T-helper 1 cell treated with Interleukin-12 subunit alpha and Interleukin-12 subunit beta and Interleukin-4 antibody, amounts not matched to agents 30 ng/mL and 1 ng/mL, for 36 hours (primary cell): ENCODE measurements at regions not wholly inside any gene's neighbourhood (a gene's known extent, or its start where the extent isn't known, plus 50 kb on each side); places are given as distances from the start of the nearest gene placed in this dataset.

Experiments
- intact Hi-C: fragments of 100-400 bp; cut with micrococcal nuclease; formaldehyde crosslinking; loops from one replicate; pipeline ENCODE4 v1.15.1; 2024

GRCh38 chr6:119470893-119471542 lies 121.5 kb upstream of the MAN1A1 start:
- intact Hi-C loops = loop anchor here (1.0 to 2.0 kb wide), 2 partner anchors 12 to 20 kb away; no protein-coding TSS in a partner anchor

DNA sequence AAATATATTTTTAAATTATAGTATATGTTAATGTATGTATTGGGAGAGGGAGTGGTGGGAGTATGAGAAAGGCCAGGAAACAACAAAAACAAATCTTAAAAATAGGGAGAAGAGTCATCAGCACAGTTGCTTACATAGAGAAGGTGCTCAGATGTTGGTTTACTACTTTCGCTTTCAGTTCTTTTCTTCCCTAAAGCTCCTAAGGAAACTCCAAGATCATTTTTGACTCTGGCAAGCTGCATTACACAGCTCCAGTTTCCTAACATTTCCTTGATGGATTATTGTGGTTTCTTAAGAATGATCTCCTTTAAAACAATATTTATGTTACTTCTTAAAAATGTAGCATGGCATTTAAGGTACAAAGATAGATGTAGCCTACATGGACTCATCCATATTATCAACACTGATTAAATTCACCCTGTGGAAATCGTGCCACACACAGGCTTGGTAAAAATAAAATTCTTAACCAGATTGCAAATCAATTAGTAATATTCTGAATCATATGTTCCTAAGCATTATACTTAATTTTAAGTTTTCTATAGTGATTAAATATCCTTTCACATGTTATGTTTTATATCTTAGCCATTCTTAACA lies 118.0 kb upstream of the MAN1A1 start:
- intact Hi-C loops = loop anchor here (5.0 to 10.0 kb wide), 3 partner anchors 760 to 1867 kb away; partner anchors contain the start of genes GOPC and TBC1D32

DNA sequence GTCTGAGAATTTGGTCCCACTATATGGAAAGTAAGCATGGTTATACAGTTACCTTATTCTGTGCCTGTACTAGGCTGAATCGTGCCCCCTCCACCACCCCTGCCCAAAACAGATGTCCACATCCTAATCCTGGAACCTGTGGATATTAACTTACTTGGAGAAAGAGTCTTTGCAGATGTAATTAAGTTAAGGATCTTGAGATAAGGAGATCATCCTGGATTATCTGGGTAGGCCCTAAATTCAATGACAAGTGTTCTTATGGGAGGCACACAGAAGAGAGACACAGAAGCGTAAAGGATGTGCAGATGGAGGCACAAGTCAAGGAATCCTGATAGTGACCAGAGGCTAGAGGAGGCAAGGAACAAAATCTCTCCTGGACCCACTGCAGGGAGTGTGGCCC lies 116.7 kb upstream of the MAN1A1 start:
- intact Hi-C loops = loop anchor here (5.0 to 10.0 kb wide), 3 partner anchors 759 to 1869 kb away; partner anchors contain the start of genes GOPC and TBC1D32

DNA sequence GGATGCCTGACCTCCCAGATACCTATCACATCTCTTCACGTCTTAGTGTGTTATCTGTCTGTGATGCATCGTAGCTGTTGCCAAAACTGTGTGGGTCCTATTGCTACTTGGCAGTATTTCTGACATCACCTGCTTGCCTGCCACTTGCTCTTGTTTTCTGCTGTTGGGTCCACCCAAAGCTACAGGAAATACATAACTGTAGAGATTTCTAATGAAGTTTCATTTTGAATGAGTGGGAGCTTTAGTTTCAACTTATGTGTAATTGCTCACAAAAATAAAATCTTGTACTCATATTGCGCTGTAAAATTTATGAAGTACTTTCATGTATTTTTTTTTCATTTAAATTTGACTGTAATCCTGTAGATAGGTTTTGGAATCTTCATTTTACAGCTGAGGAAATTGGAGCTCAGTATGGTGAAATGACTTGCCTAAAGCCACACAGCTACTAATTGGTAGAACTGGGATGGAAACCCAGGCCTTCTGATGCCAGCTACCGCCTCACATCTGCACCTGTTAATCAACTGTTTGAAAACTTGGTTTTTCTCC lies 113.6 kb upstream of the MAN1A1 start:
- intact Hi-C loops = loop anchor here (1.0 to 10.0 kb wide), 7 partner anchors 17 to 1872 kb away; partner anchors contain the start of genes FAM184A, GOPC and TBC1D32

- intact Hi-C loops = loop anchor here (5.0 to 10.0 kb wide), 4 partner anchors 314 to 1874 kb away; partner anchors contain the start of genes FAM184A, GOPC and TBC1D32
Measured at GRCh38 chr6:119461187-119461586, 111.6 kb upstream of the MAN1A1 start.

GRCh38 chr6:119459207-119459974 lies 109.8 kb upstream of the MAN1A1 start:
- intact Hi-C loops = loop anchor here (1.0 kb wide), 2 partner anchors 12 to 31 kb away; no protein-coding TSS in a partner anchor

DNA sequence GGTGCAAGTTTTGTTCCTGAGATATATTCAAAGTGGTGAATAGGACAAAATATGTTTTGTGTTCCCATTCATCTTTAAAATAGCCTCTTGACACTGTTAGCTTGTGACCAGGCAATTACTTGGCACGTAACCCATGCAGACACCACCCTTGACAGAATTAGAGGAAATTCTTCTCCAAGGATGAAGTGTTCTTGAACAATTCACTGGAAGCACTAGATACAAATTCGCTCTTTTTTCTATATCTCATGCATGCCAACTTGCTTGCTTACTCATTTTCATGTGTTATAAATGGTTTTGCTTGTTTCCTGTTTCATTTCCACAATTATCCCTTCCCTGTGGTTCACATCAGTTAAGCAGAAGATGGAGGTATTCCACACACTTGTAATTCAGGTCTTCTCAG lies 105.2 kb upstream of the MAN1A1 start:
- intact Hi-C loops = no loop called here

DNA sequence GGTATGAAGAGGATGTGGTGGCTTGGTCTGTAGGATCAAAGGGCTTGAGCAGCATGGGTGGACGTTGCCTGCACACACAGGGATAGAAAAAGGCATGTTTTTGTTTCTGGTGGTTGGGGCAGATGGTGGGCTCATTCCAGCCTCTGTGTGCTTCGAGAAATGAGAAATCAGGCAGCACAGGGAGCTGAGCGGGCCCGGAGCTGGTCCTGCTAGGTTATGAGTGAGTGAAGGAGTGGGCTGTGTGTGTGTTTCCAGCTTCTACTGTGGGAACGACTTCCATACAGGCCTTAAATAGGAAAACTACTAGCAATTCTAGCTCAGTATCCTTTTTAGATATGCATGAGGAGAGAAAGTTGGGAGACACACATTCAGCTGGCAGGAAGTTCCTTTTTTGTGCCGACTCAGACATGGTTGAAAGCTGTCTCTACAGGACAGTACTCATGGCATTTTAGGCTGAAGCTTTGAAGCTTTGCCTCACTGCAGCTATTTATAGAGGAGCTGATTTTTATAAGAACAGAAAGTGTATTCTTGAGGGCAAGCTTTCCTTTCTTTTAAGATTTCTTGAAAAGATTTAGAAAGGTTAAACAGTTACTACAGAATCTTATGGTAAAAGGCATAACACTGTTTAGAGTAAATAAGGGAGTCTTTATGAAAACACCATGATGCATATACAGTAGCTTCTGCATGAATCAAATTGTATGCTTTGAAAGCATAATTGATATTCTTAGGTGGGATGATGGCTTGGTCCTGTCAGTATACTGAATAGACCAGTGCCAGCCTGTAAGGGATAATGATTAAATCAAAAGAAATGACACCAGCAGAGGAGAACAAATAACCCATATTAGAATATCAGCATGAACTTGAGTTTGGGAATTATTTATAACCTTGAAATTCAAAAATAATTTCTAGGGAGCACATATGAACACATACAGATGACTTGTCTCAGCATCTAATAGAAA lies 104.0 kb upstream of the MAN1A1 start:
- intact Hi-C loops = no loop called here

DNA sequence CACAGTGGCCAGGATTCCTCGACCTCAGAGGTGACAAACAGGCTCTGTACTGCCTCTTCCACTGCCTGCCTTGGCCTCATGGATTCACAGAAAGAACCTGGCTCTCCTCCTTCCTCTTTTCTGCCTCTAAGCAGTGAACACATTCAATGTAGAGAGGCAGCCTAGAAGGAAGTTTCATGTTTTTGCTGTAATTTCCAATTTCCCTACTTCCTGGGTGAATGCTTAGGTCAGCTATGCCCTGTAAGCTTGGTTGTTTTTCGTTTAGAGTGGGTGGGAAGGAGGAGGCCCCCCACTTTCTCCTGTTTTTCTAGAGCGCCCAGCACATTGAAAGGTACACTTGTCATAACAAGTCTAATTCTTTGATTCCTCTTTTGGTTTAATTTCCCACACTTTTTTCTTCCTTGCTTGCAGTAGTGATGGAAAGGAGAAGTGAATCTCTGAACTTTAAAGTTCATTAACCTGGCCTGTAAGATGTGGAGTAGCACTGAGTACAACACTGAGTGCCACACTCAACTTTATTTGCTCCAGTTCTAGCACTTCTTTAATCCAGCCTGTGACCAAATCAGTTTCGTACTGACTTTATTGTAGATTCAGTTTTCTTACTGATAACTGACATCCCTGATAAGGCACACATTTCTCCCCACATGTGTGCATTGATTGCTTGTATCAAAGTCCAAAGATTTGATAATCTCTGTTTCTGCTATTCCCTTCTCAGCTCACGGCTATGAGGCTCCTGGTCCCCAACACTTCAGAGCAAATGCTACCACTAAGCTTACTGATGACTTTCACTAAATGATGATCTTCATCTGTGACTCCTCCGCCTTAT lies 100.0 kb upstream of the MAN1A1 start:
- intact Hi-C loops = no loop called here

DNA sequence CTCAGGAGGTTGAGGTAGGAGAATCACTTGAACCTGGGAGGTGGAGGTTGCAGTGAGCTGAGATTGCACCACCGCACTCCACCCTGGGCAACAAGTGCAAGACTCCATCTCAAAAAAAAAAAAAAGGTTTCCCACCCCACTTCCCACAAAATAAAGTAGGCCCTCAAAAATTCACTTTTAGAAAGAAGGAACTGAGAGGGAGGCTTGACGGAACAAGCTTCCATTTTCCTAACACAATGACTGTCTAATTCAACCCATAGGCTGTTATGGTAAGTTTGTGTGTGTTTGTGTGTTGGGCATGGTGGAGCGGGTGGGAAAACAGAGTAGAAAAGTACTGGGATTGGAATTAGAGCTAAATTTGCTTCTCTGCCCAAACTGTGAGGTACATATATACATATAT lies 98.4 kb upstream of the MAN1A1 start:
- intact Hi-C loops = no loop called here

DNA sequence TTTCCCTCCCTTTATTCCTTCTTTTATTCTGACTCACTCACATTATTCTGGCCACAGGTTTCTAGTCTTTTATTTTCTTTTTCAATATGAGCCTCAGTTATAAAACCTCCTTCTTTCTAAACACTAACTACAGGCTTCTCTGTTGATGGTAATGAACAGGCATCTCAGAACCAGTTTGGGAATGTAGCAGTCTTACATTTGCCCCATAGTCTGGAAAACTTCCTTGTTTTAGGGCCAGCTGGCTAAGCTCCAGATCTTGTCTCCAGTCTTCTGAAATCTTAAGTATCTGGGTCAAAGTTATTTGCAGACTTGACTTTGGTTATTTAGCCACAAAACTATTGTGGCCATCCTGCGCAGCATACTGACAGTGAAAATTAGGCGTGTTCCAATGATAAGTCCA lies 97.0 kb upstream of the MAN1A1 start:
- intact Hi-C loops = loop anchor here (1.0 kb wide), 1 partner anchor 17 kb away; no protein-coding TSS in a partner anchor

- intact Hi-C loops = loop anchor here (1.0 kb wide), 1 partner anchor 17 kb away; no protein-coding TSS in a partner anchor
Measured at GRCh38 chr6:119446115-119446554, 96.6 kb upstream of the MAN1A1 start.

DNA sequence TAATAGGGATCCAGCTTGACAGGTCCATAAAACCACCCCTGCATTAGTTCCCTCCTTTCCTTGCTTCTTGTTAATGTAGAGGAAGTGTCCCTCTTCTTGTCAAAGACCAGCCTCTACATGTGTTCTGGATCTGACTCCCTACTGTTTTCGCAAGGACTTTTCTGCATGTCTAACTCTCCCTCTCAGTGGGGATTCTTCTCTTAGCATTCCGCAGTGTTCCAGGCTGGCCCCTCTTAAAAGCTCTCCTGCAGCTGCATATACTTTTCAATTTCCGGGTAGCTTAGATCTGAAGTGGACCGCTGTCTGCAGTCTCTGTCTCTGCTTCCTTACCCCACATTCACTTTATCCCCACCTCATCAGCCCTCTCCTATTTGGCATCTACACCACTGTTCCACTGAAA lies 96.1 kb upstream of the MAN1A1 start:
- intact Hi-C loops = loop anchor here (1.0 kb wide), 1 partner anchor 18 kb away; no protein-coding TSS in a partner anchor

- intact Hi-C loops = no loop called here
Measured at GRCh38 chr6:119444642-119445557, 95.3 kb upstream of the MAN1A1 start.

DNA sequence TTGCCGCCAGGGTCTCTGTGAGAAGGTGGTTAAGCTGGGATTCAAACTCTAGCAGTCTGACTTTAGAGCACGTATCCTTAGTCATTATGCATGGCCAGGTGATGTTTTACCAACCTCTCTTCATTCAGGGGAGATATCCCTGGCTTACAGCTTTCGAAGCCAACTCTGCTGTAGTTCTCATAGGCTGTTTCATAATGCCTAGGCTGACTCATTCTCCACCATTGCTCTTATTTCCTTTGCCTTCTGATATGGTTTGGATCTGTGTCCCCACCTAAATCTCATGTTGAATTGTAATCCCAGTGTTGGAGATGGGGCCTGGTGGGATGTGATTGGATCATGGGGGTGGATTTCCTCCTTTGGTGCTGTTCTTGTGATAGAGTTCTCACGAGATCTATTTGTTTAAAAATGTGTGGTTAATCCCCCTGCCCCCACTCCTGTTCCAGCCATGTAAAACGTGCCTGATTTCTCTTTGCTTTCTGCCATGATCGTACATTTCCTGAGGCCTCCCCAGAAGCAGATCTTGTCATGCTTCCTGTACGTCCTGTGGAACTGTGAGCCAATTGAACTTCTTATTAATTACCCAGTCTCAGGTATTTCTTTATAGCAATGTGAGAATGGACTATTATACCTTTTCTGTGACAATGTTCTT lies 94.6 kb upstream of the MAN1A1 start:
- intact Hi-C loops = no loop called here

DNA sequence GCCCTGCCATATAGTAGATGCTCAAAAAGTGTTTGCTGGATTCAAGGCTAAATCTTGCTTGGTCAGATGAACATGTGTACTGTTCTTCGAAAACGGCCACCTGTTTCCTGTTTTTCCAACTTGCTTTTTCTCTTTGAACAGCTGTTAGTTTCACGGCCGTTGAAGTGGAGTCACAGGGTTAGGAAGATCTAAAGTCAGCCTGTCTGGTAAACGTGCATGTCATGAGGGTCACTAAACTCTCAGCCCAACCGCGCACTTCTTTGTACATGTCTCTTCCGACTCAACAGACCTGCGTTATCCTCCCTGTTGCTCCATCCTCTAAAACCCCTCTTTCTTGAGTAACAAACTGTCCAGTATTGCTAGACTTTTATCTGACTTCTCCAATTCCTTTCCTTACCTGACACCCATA lies 93.2 kb upstream of the MAN1A1 start:
- intact Hi-C loops = no loop called here

DNA sequence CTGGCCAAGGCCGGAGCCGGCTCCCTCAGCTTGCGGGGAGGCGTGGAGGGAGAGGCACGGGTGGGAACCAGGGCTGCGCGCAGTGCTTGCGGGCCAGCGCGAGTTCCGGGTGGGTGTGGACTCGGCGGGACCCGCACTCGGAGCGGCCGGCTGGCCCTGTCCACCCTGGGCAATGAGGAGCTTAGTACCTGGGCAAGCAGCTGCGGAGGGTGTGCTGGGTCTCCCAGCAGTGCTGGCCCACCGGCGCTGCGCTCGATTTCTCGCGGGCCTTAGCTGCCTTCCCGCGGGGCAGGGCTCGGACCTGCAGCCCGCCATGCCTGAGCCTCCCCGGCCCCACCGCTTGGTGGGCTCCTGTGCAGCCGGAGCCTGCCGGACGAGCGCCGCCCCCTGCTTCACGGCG lies 91.4 kb upstream of the MAN1A1 start:
- intact Hi-C loops = no loop called here

- intact Hi-C loops = no loop called here
Measured at GRCh38 chr6:119436583-119436982, 87.0 kb upstream of the MAN1A1 start.
